ENCODE measurements at regions not wholly inside any gene's neighbourhood (a gene's known extent, or its start where the extent isn't known, plus 50 kb on each side); places are given as distances from the start of the nearest gene placed in this dataset.
A peak's percentile ranks its signal among the peaks of the same experiment; 100 is the strongest.
"Not testable (repeated sequence)": the region's sequence is repeated elsewhere in the genome, so short reads cannot be mapped to it uniquely, and the experiment has no call there.

DNA sequence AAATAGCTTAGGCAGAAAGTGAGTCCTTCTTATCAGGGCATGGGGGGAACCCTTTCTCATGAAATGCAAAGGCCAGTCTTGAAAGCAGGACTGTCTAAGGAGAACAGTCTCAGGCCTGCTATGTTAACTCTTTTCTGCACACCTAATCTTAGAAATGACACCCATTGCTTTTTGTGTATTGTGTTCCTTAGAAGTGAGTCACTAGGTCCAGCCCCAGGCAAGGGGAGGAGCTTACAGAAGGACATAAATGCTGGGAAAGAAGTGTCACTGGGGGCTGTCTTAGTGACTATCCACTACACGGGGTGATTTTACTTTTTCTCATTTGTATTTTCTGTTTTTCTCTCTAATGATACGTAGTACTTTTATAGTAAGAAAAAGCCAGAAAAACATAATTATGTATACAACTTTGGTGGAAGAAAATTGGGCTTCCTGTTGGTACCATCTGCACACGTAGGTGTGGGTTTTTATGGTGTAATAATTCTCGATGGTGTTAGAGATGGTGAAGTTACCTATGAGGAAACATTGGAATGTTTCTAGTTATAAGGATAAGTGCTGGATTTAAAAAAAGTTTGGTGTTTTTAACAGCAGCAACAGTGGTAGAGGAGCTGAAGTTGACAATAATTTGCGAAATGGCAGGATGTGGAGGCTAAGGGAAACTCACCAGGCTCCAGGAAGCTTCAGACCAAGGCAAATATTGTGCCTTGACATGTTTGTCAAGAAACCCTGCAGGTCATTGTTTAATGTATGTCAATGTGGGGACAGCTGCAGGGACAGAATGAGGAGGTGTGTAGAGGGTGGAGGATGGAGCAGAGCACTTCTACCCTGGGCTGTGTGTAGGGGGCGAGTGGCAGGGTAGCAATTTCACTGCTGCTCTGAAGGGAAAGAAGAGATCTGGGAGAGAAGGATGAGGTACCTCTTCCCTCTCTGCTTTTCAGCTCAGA is 214.9 kb downstream of the KTN1 start:
- H3K27me3 ChIP-seq: no peaks in the 10 kb centered on the region
- intact Hi-C loops (cut with DNase I; ENCODE audit: low total_unique reads): no loop called here
- no peak for DNase-seq
- H3K36me3 ChIP-seq: no peaks in the 10 kb centered on the region
- in situ Hi-C loops (cut with MboI; ENCODE audit: low pct_ligation_motif_present in 1 of 4, low pct_unique_long_range_greater_than_20kb in 1 of 4, low sequenced_read_pairs in 3 of 4): no loop called here
- peak overlapping the region in 2 of 4 donors; percentile 21 to 28 for H3K27ac ChIP-seq
- TF ChIP-seq, protein P1, sequence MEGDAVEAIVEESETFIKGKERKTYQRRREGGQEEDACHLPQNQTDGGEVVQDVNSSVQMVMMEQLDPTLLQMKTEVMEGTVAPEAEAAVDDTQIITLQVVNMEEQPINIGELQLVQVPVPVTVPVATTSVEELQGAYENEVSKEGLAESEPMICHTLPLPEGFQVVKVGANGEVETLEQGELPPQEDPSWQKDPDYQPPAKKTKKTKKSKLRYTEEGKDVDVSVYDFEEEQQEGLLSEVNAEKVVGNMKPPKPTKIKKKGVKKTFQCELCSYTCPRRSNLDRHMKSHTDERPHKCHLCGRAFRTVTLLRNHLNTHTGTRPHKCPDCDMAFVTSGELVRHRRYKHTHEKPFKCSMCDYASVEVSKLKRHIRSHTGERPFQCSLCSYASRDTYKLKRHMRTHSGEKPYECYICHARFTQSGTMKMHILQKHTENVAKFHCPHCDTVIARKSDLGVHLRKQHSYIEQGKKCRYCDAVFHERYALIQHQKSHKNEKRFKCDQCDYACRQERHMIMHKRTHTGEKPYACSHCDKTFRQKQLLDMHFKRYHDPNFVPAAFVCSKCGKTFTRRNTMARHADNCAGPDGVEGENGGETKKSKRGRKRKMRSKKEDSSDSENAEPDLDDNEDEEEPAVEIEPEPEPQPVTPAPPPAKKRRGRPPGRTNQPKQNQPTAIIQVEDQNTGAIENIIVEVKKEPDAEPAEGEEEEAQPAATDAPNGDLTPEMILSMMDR (IDR thresholded peaks at IDR 0.05): no peak
- peaks cover 0 to 17% (median 3%) of the 10 kb centered on the region in 4 donors for H3K4me1 ChIP-seq
- H3K9me3 ChIP-seq: no peaks in the 10 kb centered on the region
- 52 to 71% methylated on average over 5 to 6 of the region's 6 CpGs for WGBS, 2 donors (ENCODE audit: low coverage in 1 of 2)
- H3K4me3 ChIP-seq: no peak overlapping the region

DNA sequence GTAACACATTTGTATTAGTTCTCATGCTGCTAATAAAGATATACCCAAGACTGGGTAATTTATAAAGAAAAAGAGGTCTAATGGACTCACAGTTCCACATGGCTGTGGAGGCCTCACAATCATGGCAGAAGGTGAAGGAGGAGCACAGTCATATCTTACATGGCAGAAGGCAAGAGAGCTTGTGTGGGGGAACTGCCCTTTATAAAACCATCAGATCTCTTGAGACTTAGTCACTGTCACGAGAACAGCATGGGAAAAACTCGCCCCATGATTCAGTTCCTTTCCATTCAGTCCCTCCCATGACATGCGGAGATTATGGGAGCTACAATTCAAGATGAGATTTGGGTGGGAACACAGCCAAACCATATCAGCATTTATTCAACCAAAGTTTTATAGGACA is 216.5 kb downstream of the KTN1 start:
- intact Hi-C loops (cut with DNase I; ENCODE audit: low total_unique reads); H3K9me3 ChIP-seq; H3K4me1 ChIP-seq; H3K27ac ChIP-seq; DNase-seq; H3K36me3 ChIP-seq; H3K27me3 ChIP-seq; H3K4me3 ChIP-seq; in situ Hi-C loops (cut with MboI; ENCODE audit: low pct_ligation_motif_present in 1 of 4, low pct_unique_long_range_greater_than_20kb in 1 of 4, low sequenced_read_pairs in 3 of 4): not testable (repeated sequence)
- WGBS, 2 donors (ENCODE audit: low coverage in 1 of 2): 80% methylated on average over 1 to 3 of the region's 3 CpGs

DNA sequence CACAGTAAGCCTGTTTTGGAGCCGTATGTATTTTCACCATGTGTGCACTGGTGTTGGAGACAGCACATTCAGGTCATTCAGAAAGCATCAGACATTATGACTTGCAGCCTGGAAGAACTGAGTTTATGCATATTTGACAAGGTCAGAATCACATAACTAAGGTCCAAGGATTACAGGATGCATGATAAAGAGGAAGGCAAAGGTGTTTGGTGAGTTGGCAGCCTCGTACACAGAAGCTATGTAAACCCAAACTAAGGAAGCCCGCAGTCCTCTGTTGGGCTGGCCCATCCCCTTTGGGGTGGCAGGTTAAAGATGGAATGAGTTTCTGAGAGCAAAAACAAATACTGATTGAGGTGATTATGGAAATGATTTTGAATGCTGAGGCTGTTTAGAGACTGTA is 218.4 kb downstream of the KTN1 start:
- intact Hi-C loops (cut with DNase I; ENCODE audit: low total_unique reads): no loop called here
- 81 to 84% methylated on average over 3 of the region's 3 CpGs for WGBS, 2 donors (ENCODE audit: low coverage in 1 of 2)
- Histone ChIP-seq H3K4me3 (no peak overlapping the region), H3K9me3 (no peaks in the 10 kb centered on the region), H3K27ac (no peak overlapping the region), H3K27me3 (no peaks in the 10 kb centered on the region), H3K36me3 (no peaks in the 10 kb centered on the region), H3K4me1 (peaks cover 0 to 9% (median 4%) of the 10 kb centered on the region in 4 donors)
- DNase-seq: no peak
- in situ Hi-C loops (cut with MboI; ENCODE audit: low pct_ligation_motif_present in 1 of 4, low pct_unique_long_range_greater_than_20kb in 1 of 4, low sequenced_read_pairs in 3 of 4): no loop called here
- no peak for TF ChIP-seq POLR2AphosphoS5 (IDR thresholded peaks at IDR 0.05)
- no peak for TF ChIP-seq EP300 (IDR thresholded peaks at IDR 0.05; ENCODE audit: low read depth)
- no peak for TF ChIP-seq POLR2A (IDR thresholded peaks at IDR 0.05)
- TF ChIP-seq, protein P1 (IDR thresholded peaks at IDR 0.05): no peak

DNA sequence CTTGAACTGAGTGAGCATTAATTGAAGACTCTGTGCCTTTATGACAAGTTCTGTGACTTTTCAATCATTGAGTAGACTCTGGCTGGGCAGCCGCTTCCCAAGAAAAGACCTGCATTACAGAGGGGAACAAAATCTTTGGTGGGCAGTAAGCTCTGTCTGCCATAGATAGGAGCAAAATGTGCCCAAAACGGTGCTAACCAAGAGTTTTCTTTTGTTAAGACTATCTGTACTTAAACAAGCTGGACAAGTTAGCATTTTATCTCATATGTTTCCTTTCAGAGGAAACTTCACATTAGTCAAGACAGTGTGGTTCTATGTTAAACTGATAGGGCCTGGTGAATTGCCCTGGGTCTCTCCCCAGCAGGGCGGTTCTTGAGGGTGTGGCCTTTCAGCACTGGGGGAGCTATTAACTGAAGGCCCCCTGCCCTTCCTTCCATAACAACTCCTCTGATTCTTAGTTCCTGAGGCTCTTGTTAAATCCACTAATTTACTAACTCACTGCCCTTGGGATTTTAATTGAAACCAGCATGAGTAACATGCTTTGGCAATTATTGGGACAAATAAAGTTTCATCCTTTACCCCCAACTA is 219.6 kb downstream of the KTN1 start:
- peaks cover 0 to 14% (median 6%) of the 10 kb centered on the region in 4 donors for H3K4me1 ChIP-seq
- H3K4me3 ChIP-seq: no peak overlapping the region
- H3K27ac ChIP-seq: no peak overlapping the region
- in situ Hi-C loops (cut with MboI; ENCODE audit: low pct_ligation_motif_present in 1 of 4, low pct_unique_long_range_greater_than_20kb in 1 of 4, low sequenced_read_pairs in 3 of 4): no loop called here
- DNase-seq: no peak
- H3K27me3 ChIP-seq: no peaks in the 10 kb centered on the region
- H3K36me3 ChIP-seq: no peaks in the 10 kb centered on the region
- H3K9me3 ChIP-seq: no peaks in the 10 kb centered on the region
- intact Hi-C loops (cut with DNase I; ENCODE audit: low total_unique reads): no loop called here
- TF ChIP-seq, protein P1 (IDR thresholded peaks at IDR 0.05): no peak
- no peak for TF ChIP-seq EP300 (IDR thresholded peaks at IDR 0.05; ENCODE audit: low read depth)
- TF ChIP-seq POLR2A (IDR thresholded peaks at IDR 0.05): no peak
- no peak for TF ChIP-seq POLR2AphosphoS5 (IDR thresholded peaks at IDR 0.05)
- 67 to 68% methylated on average over 2 to 3 of the region's 3 CpGs for WGBS, 2 donors (ENCODE audit: low coverage in 1 of 2)
